Fibroblast of skin of left biceps (primary cell): ENCODE measurements at regions not wholly inside any gene's neighbourhood (a gene's known extent, or its start where the extent isn't known, plus 50 kb on each side); places are given as distances from the start of the nearest gene placed in this dataset.
"Not testable (repeated sequence)": the region's sequence is repeated elsewhere in the genome, so short reads cannot be mapped to it uniquely, and the experiment has no call there.

ENCODE experiments used
- DNase-seq, 2 experiments: peaks; one replicate each; pipeline ENCODE4 v3.0.0-alpha.2; 2013; ENCODE audit warnings: low read depth in 2 of 2

- no peak for DNase-seq
Observed at GRCh38 chr9:24073007-24073592, 247.1 kb upstream of the ELAVL2 start.

DNA sequence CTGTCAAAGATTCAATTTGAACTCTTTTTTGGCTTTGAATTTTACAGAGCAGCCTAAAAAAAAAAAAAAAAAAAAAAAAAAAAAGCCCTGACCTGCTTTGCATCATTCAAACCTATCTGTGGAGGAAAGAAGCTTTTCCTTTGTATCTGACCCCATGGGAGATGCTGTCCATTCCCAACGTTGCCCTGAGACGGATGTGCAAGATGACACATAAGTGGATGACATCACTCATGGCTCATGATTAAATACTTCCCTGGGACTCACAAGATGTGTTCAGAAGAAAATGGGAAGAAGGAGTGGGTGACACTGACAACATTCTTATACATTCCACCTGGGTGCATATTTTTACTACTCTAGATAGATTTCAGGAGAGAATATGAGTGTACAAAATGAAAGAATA lies 245.7 kb upstream of the ELAVL2 start:
- DNase-seq, result no peak

DNA sequence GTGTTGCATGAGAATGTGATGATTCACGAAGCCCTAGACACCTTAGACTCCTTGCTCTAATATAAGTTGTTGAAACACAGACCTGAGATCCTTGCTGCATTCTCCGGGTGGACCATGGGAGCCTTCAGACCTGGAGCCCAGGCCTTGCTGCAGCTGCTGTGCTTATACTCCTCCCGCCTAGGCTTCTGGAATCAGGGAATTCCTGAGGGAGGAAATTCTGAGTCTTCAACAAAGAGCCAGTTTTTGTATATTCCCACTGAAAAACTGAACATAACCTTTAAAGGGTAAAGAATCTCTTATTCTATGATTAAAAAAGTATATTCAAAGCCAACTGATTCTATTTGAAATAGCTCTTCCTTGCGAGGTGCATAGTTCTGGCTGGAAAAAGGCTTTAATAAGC lies 245.1 kb upstream of the ELAVL2 start:
- DNase-seq, result no peak

GRCh38 chr9:24067107-24067506 lies 241.1 kb upstream of the ELAVL2 start:
- DNase-seq, result not testable (repeated sequence)

DNA sequence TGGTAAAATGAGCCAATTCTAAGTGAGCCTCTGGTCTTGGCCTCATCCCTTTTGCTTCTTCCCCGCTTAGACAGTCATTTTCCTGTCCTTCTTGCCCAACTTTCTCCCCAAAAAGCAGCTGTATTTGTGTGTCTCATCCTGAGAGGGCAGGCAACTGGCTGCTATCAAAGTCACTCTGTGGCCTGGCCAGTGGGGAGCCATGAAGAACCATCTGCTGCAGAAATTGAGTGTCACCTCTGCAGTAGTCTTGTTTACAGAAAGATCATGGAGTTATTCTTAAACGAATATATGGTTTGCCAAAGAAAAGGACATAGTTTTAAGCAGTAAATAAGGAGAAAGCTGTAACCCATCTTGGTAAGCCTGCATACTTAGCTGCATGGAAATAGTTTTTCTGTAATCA lies 233.6 kb upstream of the ELAVL2 start:
- DNase-seq, result no peak

- no peak for DNase-seq
Observed at GRCh38 chr9:24051587-24051986, 225.5 kb upstream of the ELAVL2 start.

GRCh38 chr9:24050239-24050638 lies 224.2 kb upstream of the ELAVL2 start:
- DNase-seq, result not testable (repeated sequence)

GRCh38 chr9:24045150-24045549 lies 219.1 kb upstream of the ELAVL2 start:
- DNase-seq, result no peak

DNA sequence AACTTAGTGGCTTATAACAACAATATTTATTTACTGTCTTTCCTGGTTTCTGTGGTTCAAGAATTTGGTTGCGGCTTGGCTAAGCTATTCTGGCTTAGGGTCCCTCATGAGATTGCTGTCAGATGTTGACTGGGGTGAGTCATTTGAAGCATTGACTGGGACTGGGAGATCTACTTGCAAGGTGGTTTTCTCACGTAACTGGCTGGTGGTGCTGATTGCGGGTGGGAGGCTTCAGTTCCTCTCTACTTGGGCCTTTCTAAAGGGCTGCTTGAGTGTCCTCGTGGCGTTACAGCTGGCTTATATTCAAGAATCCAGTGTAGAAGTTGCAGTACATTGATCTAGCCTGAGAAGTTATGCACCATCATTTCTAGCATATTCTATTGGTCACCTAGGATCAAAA lies 218.5 kb upstream of the ELAVL2 start:
- no peak for DNase-seq

GRCh38 chr9:24041160-24041690 lies 215.2 kb upstream of the ELAVL2 start:
- DNase-seq, result no peak

DNA sequence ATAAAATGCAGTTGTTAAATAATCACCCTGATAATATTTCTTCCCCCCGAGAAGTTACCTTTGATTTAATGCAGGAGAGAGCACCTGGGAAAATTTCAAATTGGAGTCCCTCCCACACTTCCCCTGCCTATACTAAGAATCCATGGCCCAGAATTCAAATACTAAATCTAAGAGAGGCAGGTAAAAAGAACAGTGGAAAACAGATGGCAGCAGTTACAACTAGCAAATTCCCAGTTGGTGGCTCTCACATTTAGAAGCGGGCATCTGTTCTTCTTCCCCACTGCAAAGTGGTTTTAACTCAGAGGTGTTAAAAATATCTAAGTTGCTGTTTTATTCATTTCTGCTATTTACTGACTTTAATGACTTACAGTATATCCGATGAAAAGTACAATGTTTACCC lies 210.4 kb upstream of the ELAVL2 start:
- no peak for DNase-seq

- no peak for DNase-seq
Observed at GRCh38 chr9:24035816-24036215, 209.8 kb upstream of the ELAVL2 start.

DNA sequence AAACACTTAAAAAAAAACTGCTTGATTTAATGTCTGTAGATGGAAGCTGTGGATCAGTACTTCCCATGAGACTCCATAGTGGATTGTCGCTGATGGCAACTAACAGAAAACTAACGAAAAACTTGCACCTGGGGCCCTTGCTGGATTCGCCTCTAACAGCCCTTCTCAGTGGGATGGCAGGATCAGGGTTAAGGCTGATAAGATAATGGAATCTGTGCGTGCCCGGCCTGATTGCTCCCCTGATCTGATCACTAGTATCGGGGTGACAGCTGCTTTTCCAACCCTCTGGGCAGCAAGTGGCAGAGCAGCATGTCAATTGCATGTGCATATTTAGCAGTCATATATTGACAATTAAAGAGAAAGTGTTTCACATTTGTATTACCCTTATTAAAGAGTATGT lies 185.8 kb upstream of the ELAVL2 start:
- DNase-seq, result no peak

DNA sequence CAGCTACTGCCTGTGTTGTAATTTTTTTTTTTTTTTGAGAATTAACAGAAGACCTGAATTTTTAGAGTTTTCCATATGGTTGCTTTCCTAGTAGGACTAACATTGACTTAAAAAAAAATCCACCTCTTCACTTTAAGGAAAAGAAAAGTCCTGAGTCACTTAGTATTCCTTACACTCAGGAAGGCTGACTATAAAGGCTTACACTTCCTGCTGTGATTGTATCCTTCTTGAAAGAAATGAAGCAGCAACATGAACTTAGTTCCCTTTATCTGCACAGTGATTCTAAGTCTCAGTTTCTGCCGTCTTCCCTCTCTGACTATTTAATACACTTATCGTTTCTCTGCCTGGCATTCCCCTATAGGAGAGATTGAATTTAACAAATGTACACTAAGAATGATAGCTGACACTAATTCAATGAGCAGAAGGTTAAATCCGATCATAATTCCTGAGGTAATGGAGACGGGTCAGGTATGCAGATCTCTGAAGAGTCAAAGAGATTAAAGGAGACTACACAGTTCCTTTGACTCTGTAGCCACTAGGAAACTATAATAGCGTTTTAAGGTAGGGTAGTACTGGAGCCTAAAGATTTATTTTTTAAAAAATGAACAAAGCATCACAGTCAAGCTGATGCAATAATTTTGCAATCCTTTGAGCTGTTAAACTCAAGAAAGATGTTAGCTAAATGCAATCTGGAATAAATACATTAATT lies 185.1 kb upstream of the ELAVL2 start:
- DNase-seq, result no peak

- DNase-seq, result no peak
Observed at GRCh38 chr9:24009322-24009721, 183.3 kb upstream of the ELAVL2 start.

DNA sequence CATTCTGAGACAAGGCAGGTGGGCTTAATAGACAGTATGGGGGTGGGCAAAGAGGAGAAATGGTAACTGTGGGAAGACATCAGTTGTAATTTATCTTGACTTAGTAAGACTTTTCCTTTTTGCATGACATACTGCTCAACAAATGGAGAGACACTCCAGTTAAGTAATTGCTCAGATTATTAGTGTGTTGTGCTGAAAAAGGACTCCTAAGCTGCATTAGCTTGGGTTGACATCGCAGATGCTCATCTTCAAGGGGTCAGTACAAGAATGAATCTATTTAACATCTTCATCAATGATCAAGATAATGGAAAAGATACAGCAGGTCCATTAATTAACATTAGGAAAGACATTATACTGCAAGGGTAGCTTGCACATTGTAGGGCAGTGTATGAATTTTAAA lies 181.1 kb upstream of the ELAVL2 start:
- DNase-seq, result no peak

GRCh38 chr9:23991874-23992273 lies 165.8 kb upstream of the ELAVL2 start:
- not testable (repeated sequence) for DNase-seq

GRCh38 chr9:23979491-23979890 lies 153.5 kb upstream of the ELAVL2 start:
- DNase-seq, result no peak

GRCh38 chr9:23962101-23962500 lies 136.1 kb upstream of the ELAVL2 start:
- DNase-seq, result no peak

DNA sequence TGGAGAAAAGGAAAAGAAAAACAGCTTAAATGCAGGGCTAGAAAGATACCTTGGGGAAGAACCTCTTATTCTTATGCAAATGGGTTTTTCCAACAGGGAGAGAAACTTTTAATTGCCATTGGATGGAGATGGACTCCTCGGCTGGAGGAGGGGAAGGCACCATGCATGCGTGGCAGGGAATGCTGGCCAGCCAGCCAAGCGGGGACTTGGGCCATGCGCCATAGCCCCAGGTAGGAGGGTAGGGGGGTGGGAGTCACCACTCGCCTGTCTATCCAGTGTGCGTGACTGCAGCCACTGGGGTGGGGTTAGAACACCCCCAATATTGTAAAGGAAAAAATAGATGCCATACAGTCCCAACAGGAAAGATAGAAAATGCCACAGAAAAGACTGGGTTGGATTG lies 119.9 kb upstream of the ELAVL2 start:
- DNase-seq, result no peak

DNA sequence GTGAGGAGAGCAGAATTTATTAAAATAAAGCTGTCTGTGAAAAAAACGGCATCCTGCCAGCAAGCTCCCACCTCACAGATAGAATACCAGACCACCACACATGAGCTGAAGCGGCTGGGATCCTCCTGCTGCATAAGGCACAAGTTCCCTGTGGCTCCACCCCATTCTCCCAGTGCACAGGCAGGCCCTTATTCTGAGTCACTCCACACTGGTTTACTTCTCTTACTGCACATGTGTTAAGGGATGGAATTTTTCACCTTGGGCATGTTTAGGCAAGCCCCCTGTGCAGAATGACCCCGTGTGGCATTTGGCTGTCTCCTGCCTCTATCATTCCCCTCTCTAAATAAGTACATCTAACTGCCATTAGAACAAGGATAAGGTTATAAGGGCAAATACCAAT lies 115.0 kb upstream of the ELAVL2 start:
- DNase-seq, result no peak

- DNase-seq, result no peak
Observed at GRCh38 chr9:23938908-23939307, 112.9 kb upstream of the ELAVL2 start.

DNA sequence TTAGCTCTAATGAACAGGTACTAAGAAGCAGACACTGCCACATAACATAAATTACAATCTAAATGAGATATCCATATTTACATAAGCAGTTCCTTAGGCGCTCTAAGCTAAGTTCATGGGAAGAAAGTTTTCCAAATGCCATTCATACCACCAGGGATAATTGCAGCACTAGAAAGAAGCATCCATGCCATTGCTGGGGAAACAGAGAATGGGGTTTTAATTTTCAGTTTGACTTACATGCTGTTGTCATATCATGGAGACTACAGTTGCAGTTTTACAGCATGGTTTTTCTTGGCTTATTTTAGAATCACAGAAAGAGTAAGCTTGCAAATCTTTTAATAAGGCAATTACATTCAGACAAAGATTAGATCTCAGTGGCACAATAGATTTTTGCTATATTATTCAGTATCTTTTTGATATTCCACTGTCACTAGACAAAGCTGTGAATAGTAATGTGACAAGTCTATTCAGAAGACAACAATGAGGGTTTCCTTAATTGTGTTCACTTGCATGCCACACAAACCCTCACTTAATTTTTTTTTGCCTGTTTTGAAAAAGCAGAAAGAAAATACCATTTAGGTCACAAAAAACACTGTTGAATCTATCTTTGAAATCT lies 108.4 kb upstream of the ELAVL2 start:
- DNase-seq, result no peak
